Effector memory CD8-positive, alpha-beta T cell (primary cell): ENCODE measurements at regions not wholly inside any gene's neighbourhood (a gene's known extent, or its start where the extent isn't known, plus 50 kb on each side); places are given as distances from the start of the nearest gene placed in this dataset.
"Not testable (repeated sequence)": the region's sequence is repeated elsewhere in the genome, so short reads cannot be mapped to it uniquely, and the experiment has no call there.

Experiments used
- ATAC-seq: fragments of 150-1000 bp; cut with Tn5 transposase; replicated peaks from 2 replicates; pipeline ENCODE4 v1.10.0; 2021; ENCODE audit warnings: mild to moderate bottlenecking, moderate library complexity
- DNase-seq, 3 experiments: peaks; one replicate each; pipeline ENCODE4 v3.0.0; 2021
- H3K27ac Mint-ChIP-seq, 2 donors: one replicate each; pipeline ENCODE4 v1.8.0; 2022; ENCODE audit warnings: mild to moderate bottlenecking in 2 of 2, mixed read lengths in 2 of 2, moderate library complexity in 2 of 2
- H3K27me3 Mint-ChIP-seq, 2 donors: one replicate each; pipeline ENCODE4 v1.8.0; 2022; ENCODE audit warnings: mixed read lengths in 2 of 2
- H3K36me3 Mint-ChIP-seq: one replicate; pipeline ENCODE4 v1.8.0; 2022; ENCODE audit warnings: mild to moderate bottlenecking, moderate library complexity, mixed read lengths; ENCODE audit not compliant: insufficient read depth
- H3K4me1 Mint-ChIP-seq, 2 donors: one replicate each; pipeline ENCODE4 v1.8.0; 2022; ENCODE audit warnings: low read depth in 2 of 2, mixed read lengths in 2 of 2
- H3K4me3 Mint-ChIP-seq, 2 donors: one replicate each; pipeline ENCODE4 v1.8.0; 2022; ENCODE audit warnings: mild to moderate bottlenecking in 2 of 2, mixed read lengths in 2 of 2, moderate library complexity in 2 of 2
- H3K9me3 Mint-ChIP-seq, 2 donors: one replicate each; pipeline ENCODE4 v1.8.0; 2022; ENCODE audit warnings: mixed read lengths in 2 of 2

GRCh38 chr13:78909276-78909675 lies 250.3 kb upstream of the OBI1 start:
- Mint-ChIP-seq H3K36me3 (no peaks in the 10 kb centered on the region), H3K4me3 (no peak overlapping the region), H3K4me1 (no peaks in the 10 kb centered on the region), H3K9me3 (peaks cover 0 to 11% of the 10 kb centered on the region in 2 donors), H3K27ac (no peak overlapping the region), H3K27me3 (peaks cover 0 to 7% of the 10 kb centered on the region in 2 donors)
- DNase-seq (no peak), ATAC-seq (no peak)

GRCh38 chr13:78907006-78907405 lies 248.1 kb upstream of the OBI1 start:
- no peak overlapping the region for H3K4me3 Mint-ChIP-seq
- no peaks in the 10 kb centered on the region for H3K4me1 Mint-ChIP-seq
- H3K9me3 Mint-ChIP-seq, result peaks cover 0 to 7% of the 10 kb centered on the region in 2 donors
- ATAC-seq (no peak), DNase-seq (no peak)
- no peak overlapping the region for H3K27ac Mint-ChIP-seq
- no peaks in the 10 kb centered on the region for H3K36me3 Mint-ChIP-seq
- H3K27me3 Mint-ChIP-seq, result peaks cover 0 to 7% of the 10 kb centered on the region in 2 donors

GRCh38 chr13:78897200-78897599 lies 238.2 kb upstream of the OBI1 start:
- no peak overlapping the region for H3K27ac Mint-ChIP-seq
- H3K36me3 Mint-ChIP-seq, result no peaks in the 10 kb centered on the region
- H3K27me3 Mint-ChIP-seq, result peaks cover 9 to 18% of the 10 kb centered on the region in 2 donors
- H3K9me3 Mint-ChIP-seq, result peaks cover 0 to 2% of the 10 kb centered on the region in 2 donors
- no peaks in the 10 kb centered on the region for H3K4me1 Mint-ChIP-seq
- DNase-seq (no peak), ATAC-seq (no peak)
- H3K4me3 Mint-ChIP-seq, result no peak overlapping the region

GRCh38 chr13:78884571-78884970 lies 225.6 kb upstream of the OBI1 start:
- Mint-ChIP-seq H3K4me1 (no peaks in the 10 kb centered on the region), H3K27ac (no peak overlapping the region), H3K27me3 (peaks cover 6 to 8% of the 10 kb centered on the region in 2 donors), H3K9me3 (no peaks in the 10 kb centered on the region), H3K4me3 (no peak overlapping the region), H3K36me3 (no peaks in the 10 kb centered on the region)
- ATAC-seq (no peak), DNase-seq (no peak)

GRCh38 chr13:78881751-78882150 lies 222.8 kb upstream of the OBI1 start:
- Mint-ChIP-seq H3K27me3 (peaks cover 6 to 8% of the 10 kb centered on the region in 2 donors), H3K9me3 (peaks cover 0 to 3% of the 10 kb centered on the region in 2 donors)

GRCh38 chr13:78881054-78881453 lies 222.1 kb upstream of the OBI1 start:
- Mint-ChIP-seq H3K27me3 (peaks cover 6 to 8% of the 10 kb centered on the region in 2 donors), H3K4me1 (no peaks in the 10 kb centered on the region), H3K4me3 (no peak overlapping the region), H3K36me3 (no peaks in the 10 kb centered on the region), H3K9me3 (peaks cover 0 to 3% of the 10 kb centered on the region in 2 donors), H3K27ac (no peak overlapping the region)
- DNase-seq (no peak), ATAC-seq (no peak)

More at GRCh38 chr13:78881751-78882150, 222.8 kb upstream of the OBI1 start:
- no peak for ATAC-seq
- no peaks in the 10 kb centered on the region for H3K36me3 Mint-ChIP-seq
- H3K4me1 Mint-ChIP-seq, result no peaks in the 10 kb centered on the region
- no peak overlapping the region for H3K27ac Mint-ChIP-seq
- no peak for DNase-seq
- H3K4me3 Mint-ChIP-seq, result no peak overlapping the region

GRCh38 chr13:78876915-78877549 lies 218.1 kb upstream of the OBI1 start:
- Mint-ChIP-seq H3K27me3 (peaks cover 6 to 8% of the 10 kb centered on the region in 2 donors), H3K4me3 (no peak overlapping the region), H3K9me3 (peaks cover 0 to 3% of the 10 kb centered on the region in 2 donors), H3K36me3 (no peaks in the 10 kb centered on the region), H3K27ac (no peak overlapping the region), H3K4me1 (no peaks in the 10 kb centered on the region)
- DNase-seq (no peak), ATAC-seq (no peak)

- Mint-ChIP-seq H3K36me3 (no peaks in the 10 kb centered on the region), H3K9me3 (peaks cover 0 to 3% of the 10 kb centered on the region in 2 donors), H3K27ac (no peak overlapping the region), H3K4me1 (no peaks in the 10 kb centered on the region), H3K27me3 (peaks cover 3 to 6% of the 10 kb centered on the region in 2 donors), H3K4me3 (no peak overlapping the region)
- DNase-seq, result no peak
- no peak for ATAC-seq
These were observed 217.0 kb upstream of the OBI1 start for GRCh38 chr13:78875792-78876580.

- H3K4me3 Mint-ChIP-seq, result no peak overlapping the region
- peaks cover 0 to 11% of the 10 kb centered on the region in 2 donors for H3K27me3 Mint-ChIP-seq
- DNase-seq (no peak), ATAC-seq (no peak)
- no peak overlapping the region for H3K27ac Mint-ChIP-seq
- H3K9me3 Mint-ChIP-seq, result no peaks in the 10 kb centered on the region
- H3K4me1 Mint-ChIP-seq, result no peaks in the 10 kb centered on the region
- no peaks in the 10 kb centered on the region for H3K36me3 Mint-ChIP-seq
These were observed 210.0 kb upstream of the OBI1 start for GRCh38 chr13:78868991-78869390.

GRCh38 chr13:78867655-78868054 lies 208.7 kb upstream of the OBI1 start:
- no peak for ATAC-seq
- Mint-ChIP-seq H3K36me3 (no peaks in the 10 kb centered on the region), H3K27me3 (peaks cover 0 to 5% of the 10 kb centered on the region in 2 donors), H3K9me3 (no peaks in the 10 kb centered on the region), H3K4me1 (no peaks in the 10 kb centered on the region), H3K4me3 (no peak overlapping the region), H3K27ac (no peak overlapping the region)
- no peak for DNase-seq

GRCh38 chr13:78866076-78866475 lies 207.1 kb upstream of the OBI1 start:
- H3K36me3 Mint-ChIP-seq, H3K27ac Mint-ChIP-seq, ATAC-seq, H3K9me3 Mint-ChIP-seq, H3K4me3 Mint-ChIP-seq, H3K27me3 Mint-ChIP-seq, H3K4me1 Mint-ChIP-seq, DNase-seq: not testable (repeated sequence)

- Mint-ChIP-seq H3K27ac (no peak overlapping the region), H3K27me3 (no peaks in the 10 kb centered on the region), H3K9me3 (no peaks in the 10 kb centered on the region), H3K4me1 (no peaks in the 10 kb centered on the region), H3K4me3 (no peak overlapping the region), H3K36me3 (no peaks in the 10 kb centered on the region)
- ATAC-seq (no peak), DNase-seq (no peak)
These were observed 203.5 kb upstream of the OBI1 start for GRCh38 chr13:78862446-78862845.

GRCh38 chr13:78852709-78853108 lies 193.8 kb upstream of the OBI1 start:
- no peak for ATAC-seq
- H3K27ac Mint-ChIP-seq, result no peak overlapping the region

More at GRCh38 chr13:78852709-78853108, 193.8 kb upstream of the OBI1 start:
- no peak overlapping the region for H3K4me3 Mint-ChIP-seq
- peaks cover 0 to 6% of the 10 kb centered on the region in 2 donors for H3K27me3 Mint-ChIP-seq
- H3K9me3 Mint-ChIP-seq, result no peaks in the 10 kb centered on the region
- H3K4me1 Mint-ChIP-seq, result no peaks in the 10 kb centered on the region
- DNase-seq, result no peak
- H3K36me3 Mint-ChIP-seq, result no peaks in the 10 kb centered on the region
